Right lobe of liver (tissue), 6 donors: ENCODE measurements at regions not wholly inside any gene's neighbourhood (a gene's known extent, or its start where the extent isn't known, plus 50 kb on each side); places are given as distances from the start of the nearest gene placed in this dataset.
A peak's percentile ranks its signal among the peaks of the same experiment; 100 is the strongest.

Experiments
- ATAC-seq, 4 donors: fragments of 200-7000 bp; cut with Tn5 transposase; one replicate each; pipeline ENCODE4 v1.9.1; 2020; ENCODE audit warnings: mild to moderate bottlenecking in 4 of 4, moderate library complexity in 4 of 4
- DNase-seq, 3 donors: peaks; one replicate each; pipeline ENCODE4 v3.0.0-alpha.2; 2020
- H3K27ac ChIP-seq, 3 donors: fragments of 200-600 bp; one replicate each; pipeline ENCODE4 v1.8.0; 2022
- H3K27me3 ChIP-seq, 2 donors: fragments of 200-600 bp; one replicate each; pipeline ENCODE4 v1.8.0; 2022
- H3K36me3 ChIP-seq, 4 donors: fragments of 200-600 bp; sonication (generic) in 1 of 4; one replicate each; pipeline versions ENCODE4 v1.5.1 to v1.8.0; 2017 to 2022; ENCODE audit warnings: control low read depth in 1 of 4
- H3K4me1 ChIP-seq, 4 donors: fragments of 200-600 bp; sonication (generic) in 1 of 4; one replicate each; pipeline versions ENCODE4 v1.5.1 to v1.8.0; 2017 to 2022; ENCODE audit warnings: control low read depth in 1 of 4
- H3K4me3 ChIP-seq, 3 donors: fragments of 200-600 bp; one replicate each; pipeline ENCODE4 v1.8.0; 2022
- H3K9me3 ChIP-seq, 4 donors: fragments of 200-600 bp; sonication (generic) in 1 of 4; one replicate each; pipeline versions ENCODE4 v1.5.1 to v1.8.0; 2017 to 2022; ENCODE audit warnings: control low read depth in 1 of 4
- POLR2A ChIP-seq: fragments of 450-650 bp; IDR thresholded peaks from one replicate; pipeline ENCODE4 v1.6.1; 2017; ENCODE audit warnings: antibody characterized with exemption, mild to moderate bottlenecking
- WGBS: methylation state at CpG from one replicate; pipeline ENCODE4 v1.1.6; 2018; ENCODE audit warnings: low coverage, low lambda C conversion rate; ENCODE audit not compliant: insufficient coverage; ENCODE audit errors: missing lambda C conversion rate; 5-methylcytosine and 5-hydroxymethylcytosine counted together
- intact Hi-C, 2 donors: fragments of 100-400 bp; cut with DNase I; formaldehyde crosslinking; loops; one replicate each; pipeline versions ENCODE4 v1.11.2 to v1.14.1; 2022
- TF ChIP-seq, protein P1 (sequence below), 4 donors: fragments of 200-600 bp in 3 of 4; fragments of 450-650 bp in 1 of 4; IDR thresholded peaks; one replicate each; pipeline versions ENCODE4 v1.5.1 to v1.8.0; 2016 to 2022; ENCODE audit warnings: antibody characterized with exemption in 4 of 4, mild to moderate bottlenecking in 2 of 4
- donor health status: DM: no; HTN: yes; CAD: no.
- donor health status: DM: no; HTN: no; CAD: no.
- donor health status: DM: no; HTN: no; CAD: no.
- donor health status: DM: no; HTN: yes; CAD: no.
- donor health status: DM: no; HTN: yes; CAD: no.

DNA sequence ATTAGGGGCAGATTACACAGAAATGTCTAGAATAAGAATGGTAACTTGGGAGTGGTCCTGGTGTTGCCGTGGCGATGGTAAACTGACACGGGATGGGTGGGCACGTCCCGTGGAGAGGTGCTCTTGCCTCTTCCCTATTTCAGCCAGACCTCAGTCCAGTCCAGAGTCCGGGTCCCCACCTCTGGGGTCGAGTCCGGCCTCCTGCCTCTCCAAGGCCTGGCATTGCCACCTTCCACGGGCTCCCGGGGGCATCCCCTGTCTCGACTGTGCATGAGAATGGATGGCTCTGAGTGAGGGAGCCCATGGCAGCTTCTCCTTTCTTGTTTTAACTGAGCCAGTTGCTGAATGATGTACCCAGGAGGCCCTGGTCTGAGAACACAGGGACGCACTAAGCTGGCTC, 142.3 kb downstream of the SOX1 start:
- no peaks in the 10 kb centered on the region for H3K36me3 ChIP-seq
- H3K4me3 ChIP-seq, result no peak overlapping the region
- DNase-seq, result no peak
- no peaks in the 10 kb centered on the region for H3K27me3 ChIP-seq
- ATAC-seq, result no peak
- no peak for TF ChIP-seq POLR2A
- TF ChIP-seq, protein P1, sequence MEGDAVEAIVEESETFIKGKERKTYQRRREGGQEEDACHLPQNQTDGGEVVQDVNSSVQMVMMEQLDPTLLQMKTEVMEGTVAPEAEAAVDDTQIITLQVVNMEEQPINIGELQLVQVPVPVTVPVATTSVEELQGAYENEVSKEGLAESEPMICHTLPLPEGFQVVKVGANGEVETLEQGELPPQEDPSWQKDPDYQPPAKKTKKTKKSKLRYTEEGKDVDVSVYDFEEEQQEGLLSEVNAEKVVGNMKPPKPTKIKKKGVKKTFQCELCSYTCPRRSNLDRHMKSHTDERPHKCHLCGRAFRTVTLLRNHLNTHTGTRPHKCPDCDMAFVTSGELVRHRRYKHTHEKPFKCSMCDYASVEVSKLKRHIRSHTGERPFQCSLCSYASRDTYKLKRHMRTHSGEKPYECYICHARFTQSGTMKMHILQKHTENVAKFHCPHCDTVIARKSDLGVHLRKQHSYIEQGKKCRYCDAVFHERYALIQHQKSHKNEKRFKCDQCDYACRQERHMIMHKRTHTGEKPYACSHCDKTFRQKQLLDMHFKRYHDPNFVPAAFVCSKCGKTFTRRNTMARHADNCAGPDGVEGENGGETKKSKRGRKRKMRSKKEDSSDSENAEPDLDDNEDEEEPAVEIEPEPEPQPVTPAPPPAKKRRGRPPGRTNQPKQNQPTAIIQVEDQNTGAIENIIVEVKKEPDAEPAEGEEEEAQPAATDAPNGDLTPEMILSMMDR (IDR thresholded peaks at IDR 0.05), result no peak
- H3K4me1 ChIP-seq, result peaks cover 0 to 14% (median 1%) of the 10 kb centered on the region in 4 donors
- intact Hi-C loops, result no loop called here
- peaks cover 0 to 3% (median 0%) of the 10 kb centered on the region in 4 donors for H3K9me3 ChIP-seq
- 78% methylated on average over 2 of the region's 12 CpGs for WGBS
- no peak overlapping the region for H3K27ac ChIP-seq

- intact Hi-C loops, result no loop called here
- H3K4me1 ChIP-seq, result peaks cover 0 to 14% (median 1%) of the 10 kb centered on the region in 4 donors
- 90% methylated on average over 9 of the region's 9 CpGs for WGBS
- DNase-seq (no peak), ATAC-seq (no peak)
- H3K27me3 ChIP-seq, result no peaks in the 10 kb centered on the region
- no peak overlapping the region for H3K4me3 ChIP-seq
- H3K27ac ChIP-seq, result no peak overlapping the region
- TF ChIP-seq, protein P1 (IDR thresholded peaks at IDR 0.05), result no peak
- TF ChIP-seq POLR2A, result no peak
- no peaks in the 10 kb centered on the region for H3K36me3 ChIP-seq
- peaks cover 0 to 3% (median 0%) of the 10 kb centered on the region in 4 donors for H3K9me3 ChIP-seq
Measured at GRCh38 chr13:112209711-112210110, 142.8 kb downstream of the SOX1 start.

DNA sequence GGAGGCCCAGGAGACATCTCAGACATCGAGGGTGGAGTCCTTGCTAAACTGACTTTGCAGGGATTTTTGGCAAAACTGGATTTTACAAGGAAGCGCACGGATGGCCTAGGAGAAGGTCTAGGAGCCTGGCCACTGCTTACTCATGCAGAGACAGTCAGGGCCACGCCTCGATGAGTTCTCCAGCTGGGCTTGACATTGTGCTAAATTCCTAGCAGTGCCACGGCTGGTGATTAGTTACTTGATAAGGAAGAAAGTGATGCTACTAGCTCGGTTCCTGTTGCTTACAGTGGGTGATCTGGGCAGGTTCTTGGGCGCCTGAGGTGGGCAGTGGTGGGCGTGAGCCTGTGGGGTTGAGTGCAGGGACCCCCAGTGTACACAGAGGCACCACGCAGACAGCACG, 143.4 kb downstream of the SOX1 start:
- DNase-seq (no peak), ATAC-seq (no peak)
- no peaks in the 10 kb centered on the region for H3K36me3 ChIP-seq
- intact Hi-C loops, result no loop called here
- H3K27ac ChIP-seq, result no peak overlapping the region
- TF ChIP-seq POLR2A, result no peak
- TF ChIP-seq, protein P1 (IDR thresholded peaks at IDR 0.05), result no peak
- peaks cover 0 to 14% (median 1%) of the 10 kb centered on the region in 4 donors for H3K4me1 ChIP-seq
- no peaks in the 10 kb centered on the region for H3K27me3 ChIP-seq
- H3K4me3 ChIP-seq, result no peak overlapping the region
- H3K9me3 ChIP-seq, result peaks cover 0 to 3% (median 0%) of the 10 kb centered on the region in 4 donors
- WGBS, result 68% methylated on average over 9 of the region's 11 CpGs

- no peaks in the 10 kb centered on the region for H3K9me3 ChIP-seq
- peak overlapping the region; percentile 85 to 95 (median 86) for H3K27ac ChIP-seq
Measured at GRCh38 chr13:112212533-112212932, 145.6 kb downstream of the SOX1 start.

More at GRCh38 chr13:112212533-112212932, 145.6 kb downstream of the SOX1 start:
- WGBS, result 78% methylated on average over 5 of the region's 5 CpGs
- Histone ChIP-seq H3K4me3 (peak overlapping the region in 2 of 3 donors; percentile 32 to 47), H3K27me3 (no peaks in the 10 kb centered on the region), H3K36me3 (no peaks in the 10 kb centered on the region), H3K4me1 (peaks cover 0 to 14% (median 1%) of the 10 kb centered on the region in 4 donors)
- TF ChIP-seq, protein P1 (IDR thresholded peaks at IDR 0.05), result no peak
- TF ChIP-seq POLR2A, result no peak
- no peak for DNase-seq
- ATAC-seq, result no peak
- intact Hi-C loops, result no loop called here
